ENCODE measurements at regions not wholly inside any gene's neighbourhood (a gene's known extent, or its start where the extent isn't known, plus 50 kb on each side); places are given as distances from the start of the nearest gene placed in this dataset.

DNA sequence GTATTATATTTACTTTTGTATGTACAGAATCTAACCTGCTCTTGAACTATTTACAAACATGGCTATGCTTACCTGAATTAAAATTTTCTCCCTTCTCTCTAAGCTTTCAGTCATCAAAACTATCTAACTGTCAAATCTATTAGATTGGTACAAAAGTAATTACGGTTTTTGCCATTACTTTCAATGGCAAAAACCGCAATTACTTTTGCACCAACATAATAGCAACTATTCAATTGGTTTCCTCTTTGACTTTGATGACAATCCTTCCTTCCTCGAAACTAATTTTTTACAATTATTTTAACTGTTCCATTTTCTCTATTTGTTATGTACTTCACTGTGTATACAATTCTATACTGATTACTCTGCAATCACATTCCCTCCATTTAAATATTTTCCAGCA is 1019.4 kb upstream of the CDH2 start:
- TF ChIP-seq, protein P1, sequence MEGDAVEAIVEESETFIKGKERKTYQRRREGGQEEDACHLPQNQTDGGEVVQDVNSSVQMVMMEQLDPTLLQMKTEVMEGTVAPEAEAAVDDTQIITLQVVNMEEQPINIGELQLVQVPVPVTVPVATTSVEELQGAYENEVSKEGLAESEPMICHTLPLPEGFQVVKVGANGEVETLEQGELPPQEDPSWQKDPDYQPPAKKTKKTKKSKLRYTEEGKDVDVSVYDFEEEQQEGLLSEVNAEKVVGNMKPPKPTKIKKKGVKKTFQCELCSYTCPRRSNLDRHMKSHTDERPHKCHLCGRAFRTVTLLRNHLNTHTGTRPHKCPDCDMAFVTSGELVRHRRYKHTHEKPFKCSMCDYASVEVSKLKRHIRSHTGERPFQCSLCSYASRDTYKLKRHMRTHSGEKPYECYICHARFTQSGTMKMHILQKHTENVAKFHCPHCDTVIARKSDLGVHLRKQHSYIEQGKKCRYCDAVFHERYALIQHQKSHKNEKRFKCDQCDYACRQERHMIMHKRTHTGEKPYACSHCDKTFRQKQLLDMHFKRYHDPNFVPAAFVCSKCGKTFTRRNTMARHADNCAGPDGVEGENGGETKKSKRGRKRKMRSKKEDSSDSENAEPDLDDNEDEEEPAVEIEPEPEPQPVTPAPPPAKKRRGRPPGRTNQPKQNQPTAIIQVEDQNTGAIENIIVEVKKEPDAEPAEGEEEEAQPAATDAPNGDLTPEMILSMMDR (IDR thresholded peaks at IDR 0.05), result no peak
- no peak for TF ChIP-seq EZH2 (IDR thresholded peaks at IDR 0.05; ENCODE audit: borderline replicate concordance, insufficient read depth, low read depth, low read length, poor library complexity, severe bottlenecking)

Data from B cell (primary cell).